Right kidney (tissue), 1 donor: ENCODE measurements at regions not wholly inside any gene's neighbourhood (a gene's known extent, or its start where the extent isn't known, plus 50 kb on each side); places are given as distances from the start of the nearest gene placed in this dataset.

Experiments
- DNase-seq: peaks from one replicate; pipeline ENCODE4 v3.0.0-alpha.2; 2016

DNA sequence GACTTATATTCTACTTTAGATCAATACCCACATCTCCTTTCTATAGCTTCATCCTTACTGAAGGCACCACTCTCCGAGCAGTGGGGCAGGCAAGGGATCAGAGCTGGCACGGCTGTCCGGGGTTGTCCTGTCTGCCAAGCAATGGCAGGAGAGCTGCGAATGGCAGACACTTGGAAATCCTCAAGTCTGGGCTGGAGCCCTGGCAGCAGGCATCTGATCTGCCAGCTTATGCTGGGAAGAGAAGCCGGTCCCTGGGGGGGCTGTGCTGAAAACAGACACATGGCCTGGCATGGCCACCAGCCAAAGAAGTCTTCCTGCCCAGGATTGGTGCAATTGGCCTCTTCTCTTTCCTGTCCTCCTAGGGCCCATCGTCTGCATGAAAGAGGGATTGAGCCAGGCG, 280.2 kb upstream of the PWP1 start:
- no peak for DNase-seq

DNA sequence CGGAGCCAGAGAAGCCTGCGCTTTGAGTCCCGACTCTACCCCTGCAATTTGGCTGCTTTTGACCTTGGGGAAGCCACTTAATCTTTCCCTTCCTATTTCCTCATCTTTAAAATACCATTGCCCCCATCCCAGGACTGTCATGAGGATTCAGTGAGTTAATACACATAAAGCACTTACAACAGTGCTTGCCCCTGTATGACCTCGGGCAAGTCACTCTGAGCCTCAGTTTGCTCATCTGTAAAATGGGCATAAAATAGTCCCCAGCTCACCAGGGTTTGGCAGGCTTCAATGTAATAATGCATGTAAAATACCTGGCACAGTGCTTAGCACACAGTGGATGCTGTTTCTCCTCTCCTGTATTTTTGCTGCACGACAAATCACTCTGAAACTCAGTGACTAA, 278.7 kb upstream of the PWP1 start:
- no peak for DNase-seq

DNA sequence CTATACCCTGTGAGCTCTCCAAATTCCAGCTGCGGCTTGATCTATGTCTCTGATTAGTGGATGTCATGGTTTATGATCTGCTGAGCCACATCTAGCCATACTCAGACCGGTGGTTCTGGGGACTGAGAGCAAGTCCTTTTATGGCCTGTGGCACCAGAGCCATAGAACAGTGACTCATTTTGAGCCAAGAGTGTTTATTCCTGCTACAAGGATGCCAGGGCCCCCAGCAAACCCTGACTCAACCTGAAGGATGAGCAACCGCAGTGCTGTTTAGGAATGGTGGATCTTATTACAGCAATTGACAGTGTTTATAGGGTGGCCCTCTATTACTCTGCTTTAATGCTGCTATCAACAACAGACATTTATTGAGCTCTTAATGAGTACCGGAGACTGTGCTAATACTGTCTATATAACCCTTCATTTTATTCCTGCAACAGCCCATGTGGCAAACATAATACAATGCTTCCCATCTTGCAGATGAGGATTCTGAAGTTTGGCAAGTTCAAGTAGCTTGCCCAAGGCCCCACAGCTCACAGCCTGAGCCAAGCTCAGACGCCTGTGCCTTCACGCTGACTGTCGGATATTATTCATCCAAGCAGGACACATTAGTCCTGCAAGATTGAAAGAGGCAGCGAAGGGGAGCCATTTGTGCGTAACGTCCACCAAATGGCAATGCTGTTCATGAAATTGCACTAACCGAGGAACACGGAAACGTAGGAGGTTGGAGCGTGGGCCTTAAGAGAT, 273.6 kb upstream of the PWP1 start:
- DNase-seq = no peak

DNA sequence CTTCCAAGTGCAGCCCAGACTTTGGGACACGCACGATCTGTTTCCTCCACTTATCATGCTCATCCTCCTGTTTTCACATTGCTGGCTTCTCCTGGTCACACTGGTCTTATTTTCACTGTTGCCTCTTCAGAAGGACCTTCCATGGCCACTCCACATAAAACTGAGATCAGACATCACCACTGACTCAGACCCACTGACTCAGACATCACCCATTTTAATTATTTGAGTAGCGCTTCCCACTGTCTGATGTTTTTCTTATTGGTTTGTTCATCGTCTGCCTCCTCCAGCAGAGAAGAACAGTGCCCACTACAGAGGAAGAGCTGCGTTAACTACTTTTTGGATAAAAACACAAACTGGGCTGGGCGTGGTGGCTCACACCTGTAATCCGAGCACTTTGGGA, 270.5 kb upstream of the PWP1 start:
- no peak for DNase-seq

DNA sequence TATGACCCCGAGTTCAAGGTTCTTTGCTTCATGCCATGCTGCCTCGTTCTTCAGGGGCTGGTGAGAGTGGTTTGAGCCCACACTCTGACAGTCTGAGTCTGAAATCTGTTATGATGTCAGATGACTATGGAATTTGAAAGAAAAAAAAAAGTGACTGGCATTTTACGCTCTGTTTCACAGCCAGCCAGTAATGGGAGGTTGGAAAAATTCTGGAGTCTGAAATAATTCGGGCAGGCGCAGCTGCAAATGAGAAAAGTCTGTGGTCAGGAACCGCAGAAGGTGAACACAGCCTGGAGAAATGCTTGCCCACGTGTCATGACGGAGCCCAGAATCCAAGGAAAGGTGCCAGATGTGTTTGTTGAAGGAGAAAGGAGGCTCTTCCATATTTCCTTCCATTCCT, 269.8 kb upstream of the PWP1 start:
- DNase-seq = no peak

DNA sequence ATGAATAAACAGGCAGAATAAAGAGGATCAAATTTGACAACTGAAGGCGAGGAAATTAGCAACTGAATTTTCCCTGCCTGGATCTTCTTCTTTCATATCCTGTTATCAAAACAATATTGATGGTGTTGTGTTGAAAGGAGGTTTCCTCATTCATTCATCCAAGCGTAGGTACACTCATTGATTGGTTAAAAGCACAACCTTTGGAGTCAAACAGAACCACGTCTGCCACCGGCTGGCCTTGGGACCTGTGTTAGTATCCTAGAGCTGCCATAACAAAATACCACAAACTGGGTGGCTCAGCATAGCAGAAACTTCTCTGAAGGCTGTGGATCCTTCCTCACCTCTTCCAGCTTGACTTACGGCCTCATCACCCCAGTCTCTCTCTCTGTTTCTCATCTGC, 268.6 kb upstream of the PWP1 start:
- DNase-seq = no peak

DNA sequence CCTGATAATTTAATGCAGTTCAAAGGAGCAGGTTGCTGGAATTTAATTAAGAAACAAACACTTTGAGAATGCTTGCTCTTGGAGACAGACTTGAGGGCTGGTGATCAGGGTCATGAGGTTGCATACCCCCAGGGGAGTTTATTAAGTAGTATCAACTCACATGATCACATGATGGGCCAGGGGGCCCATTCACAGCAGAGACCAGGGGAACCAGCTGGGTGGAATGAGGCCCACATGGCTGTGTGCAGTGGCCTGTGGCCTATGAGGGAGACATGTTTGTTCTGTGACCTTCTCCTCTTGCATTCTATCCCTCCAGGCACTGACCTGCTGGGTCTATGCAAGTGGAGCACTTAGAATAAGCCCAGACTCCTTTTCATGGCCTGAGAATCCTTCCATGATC, 266.6 kb upstream of the PWP1 start:
- DNase-seq = no peak

DNA sequence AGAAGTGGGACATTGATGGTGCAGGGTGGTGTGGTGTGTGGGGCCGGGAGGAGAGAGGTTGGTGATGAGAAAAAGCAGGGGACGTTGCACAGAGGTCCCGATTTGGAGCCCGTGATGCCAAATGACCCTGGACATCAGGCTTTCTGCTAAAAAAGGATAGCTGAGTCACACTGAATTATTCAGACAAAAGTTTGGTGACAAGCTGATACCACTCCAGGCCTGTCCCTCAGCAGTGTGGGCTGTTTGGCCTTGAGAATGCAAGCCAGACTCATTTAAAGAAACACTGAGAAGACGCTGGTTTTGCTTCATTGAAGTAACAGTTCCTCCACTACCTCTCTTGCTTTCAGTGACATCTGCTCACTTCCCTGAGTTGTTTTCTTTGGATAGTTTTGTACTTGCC, 262.1 kb upstream of the PWP1 start:
- DNase-seq = no peak

DNA sequence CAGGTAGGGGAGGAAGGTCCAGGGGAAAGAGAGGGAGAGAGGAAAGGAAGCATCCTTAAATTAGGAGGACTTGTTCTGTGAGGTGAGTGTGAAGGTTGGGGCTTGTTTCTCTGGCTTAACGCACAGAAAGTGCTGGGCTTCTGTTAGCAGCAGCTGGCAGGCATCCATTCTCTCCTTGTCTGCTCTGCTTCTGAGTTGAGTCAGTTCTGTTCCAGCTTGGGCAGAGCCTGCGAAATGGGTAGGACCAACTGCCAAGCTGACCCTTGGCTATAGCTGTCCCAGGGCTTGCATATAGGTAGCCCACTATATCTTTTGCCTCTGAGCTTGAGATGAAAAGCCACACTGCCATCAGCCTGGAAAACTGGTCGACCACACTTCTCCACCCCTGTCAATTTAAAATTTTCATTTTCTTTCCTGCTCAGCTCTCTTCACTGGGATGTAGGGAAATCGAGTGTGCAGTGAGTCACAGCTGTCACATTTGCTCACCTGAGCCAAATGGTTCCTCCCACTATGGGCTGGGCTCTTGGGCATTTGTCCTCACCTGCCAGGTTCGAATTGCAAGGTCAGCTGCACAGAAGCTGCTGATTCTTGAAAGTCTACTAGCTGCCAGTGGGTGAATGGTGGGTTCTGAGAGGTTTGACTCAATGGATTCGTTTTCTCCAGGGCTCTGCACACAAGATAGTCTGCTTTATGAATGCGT, 256.4 kb upstream of the PWP1 start:
- DNase-seq = no peak

DNA sequence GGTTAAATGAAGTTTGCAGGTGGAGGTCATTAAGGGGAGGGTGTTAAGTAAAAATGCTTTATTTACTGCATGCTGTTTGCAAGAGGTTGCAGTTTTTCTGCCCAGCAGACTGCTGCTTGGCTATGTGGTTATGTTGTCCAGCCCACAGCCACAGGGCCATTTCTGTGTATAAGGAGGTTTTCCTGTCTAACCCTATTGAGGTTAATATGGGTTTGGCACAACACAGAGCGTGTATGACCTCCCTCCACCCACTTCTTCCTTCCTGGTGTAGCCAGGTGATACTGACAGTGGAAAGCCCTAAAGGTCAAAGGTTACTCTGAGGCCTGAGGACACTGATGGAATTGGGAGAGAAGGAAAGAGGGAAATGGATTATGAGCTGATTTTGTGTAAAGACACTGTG, 253.7 kb upstream of the PWP1 start:
- DNase-seq = no peak

DNA sequence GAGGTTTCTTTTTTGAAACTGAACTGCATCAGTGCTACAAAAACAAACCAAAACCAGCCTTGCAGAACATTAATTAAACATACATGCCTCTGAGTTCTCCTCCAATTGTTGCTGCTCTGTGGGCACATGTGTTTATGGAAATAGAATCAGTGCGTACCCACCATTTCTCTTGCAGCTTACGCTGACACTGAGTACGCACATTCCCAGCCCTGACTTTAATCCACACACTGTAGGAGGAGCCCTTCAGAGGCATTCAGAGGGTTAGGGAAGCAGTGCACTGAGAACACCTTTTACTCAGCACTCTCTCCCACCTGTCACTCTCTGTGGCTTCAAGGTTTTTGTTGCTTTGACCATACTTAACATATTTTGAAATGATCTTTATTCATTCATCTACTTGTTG, 250.5 kb upstream of the PWP1 start:
- DNase-seq = peak; percentile 29

DNA sequence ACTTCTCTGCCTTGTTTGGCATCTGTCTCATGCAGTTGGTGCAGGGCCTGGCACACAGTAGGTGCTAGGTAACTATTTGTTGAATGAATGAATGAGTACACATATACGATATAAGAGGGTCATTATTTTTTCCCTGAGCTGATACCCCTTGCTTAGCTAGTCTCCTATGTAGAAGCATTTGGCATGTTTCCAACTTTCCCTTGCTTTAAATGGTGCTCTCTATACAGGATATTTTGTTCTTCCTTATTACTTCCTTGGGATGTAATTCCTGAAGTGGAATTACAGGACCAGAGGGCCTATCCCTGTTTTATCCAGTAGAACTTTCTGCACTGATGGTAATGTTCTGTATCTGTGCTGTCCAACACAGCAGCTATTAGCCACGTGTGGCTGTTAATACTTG, 250.1 kb upstream of the PWP1 start:
- no peak for DNase-seq

DNA sequence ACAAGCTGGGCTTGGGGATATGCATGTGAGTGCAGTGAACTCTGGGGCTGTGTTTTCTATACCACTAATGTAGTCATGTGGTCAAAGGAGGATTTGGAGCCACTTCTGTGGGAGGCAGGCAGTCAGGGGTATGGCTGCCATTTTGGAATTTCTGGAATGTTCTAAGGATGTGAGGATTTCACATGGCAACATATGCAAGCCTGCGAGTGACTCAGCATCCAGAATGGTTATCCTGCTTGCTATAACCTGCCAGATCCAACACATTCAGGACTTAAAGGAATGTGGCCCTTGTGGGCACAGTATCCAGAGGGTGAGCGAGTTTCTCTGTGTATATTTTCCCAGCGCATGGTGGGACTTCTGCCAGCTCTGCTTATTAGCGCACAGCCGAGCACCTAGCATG, 249.2 kb upstream of the PWP1 start:
- DNase-seq = no peak

DNA sequence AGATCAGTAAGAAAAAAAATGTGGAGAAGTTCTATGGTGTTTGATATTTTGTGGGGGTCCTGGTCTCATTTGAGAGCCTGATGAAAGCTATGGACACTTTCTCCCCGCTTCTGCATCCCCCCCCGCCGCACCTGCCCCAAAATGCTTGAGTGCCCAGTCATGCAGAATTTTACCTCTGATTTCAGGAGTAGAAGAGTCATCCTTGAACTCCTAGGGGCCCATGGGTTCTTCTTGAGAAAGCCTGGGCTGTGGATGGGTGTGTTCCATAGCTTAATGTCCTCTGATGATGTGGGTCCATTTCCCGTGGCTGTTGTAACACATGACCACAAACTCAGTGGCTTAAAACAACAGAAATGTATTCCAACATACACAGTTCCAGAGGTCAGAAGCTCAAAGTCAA, 248.8 kb upstream of the PWP1 start:
- no peak for DNase-seq

DNA sequence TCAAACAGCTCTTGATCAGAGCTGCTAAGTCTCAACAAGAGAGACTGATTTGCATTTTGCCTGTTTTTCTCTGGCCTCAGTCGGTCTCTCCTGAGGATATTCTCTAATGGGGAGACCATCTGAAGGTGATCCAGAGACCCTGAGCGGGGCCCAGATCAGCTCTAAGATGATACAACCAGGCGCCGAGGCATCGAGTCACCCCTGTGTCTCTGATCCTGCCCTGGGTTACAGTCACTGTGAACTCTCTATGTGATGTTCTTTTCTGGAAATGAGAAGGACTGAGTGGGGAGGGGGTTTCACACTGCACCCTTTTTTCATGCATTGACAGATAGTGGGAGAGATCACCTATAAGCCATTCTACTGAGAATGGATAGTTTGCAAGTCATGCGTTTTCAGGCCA, 247.6 kb upstream of the PWP1 start:
- no peak for DNase-seq

DNA sequence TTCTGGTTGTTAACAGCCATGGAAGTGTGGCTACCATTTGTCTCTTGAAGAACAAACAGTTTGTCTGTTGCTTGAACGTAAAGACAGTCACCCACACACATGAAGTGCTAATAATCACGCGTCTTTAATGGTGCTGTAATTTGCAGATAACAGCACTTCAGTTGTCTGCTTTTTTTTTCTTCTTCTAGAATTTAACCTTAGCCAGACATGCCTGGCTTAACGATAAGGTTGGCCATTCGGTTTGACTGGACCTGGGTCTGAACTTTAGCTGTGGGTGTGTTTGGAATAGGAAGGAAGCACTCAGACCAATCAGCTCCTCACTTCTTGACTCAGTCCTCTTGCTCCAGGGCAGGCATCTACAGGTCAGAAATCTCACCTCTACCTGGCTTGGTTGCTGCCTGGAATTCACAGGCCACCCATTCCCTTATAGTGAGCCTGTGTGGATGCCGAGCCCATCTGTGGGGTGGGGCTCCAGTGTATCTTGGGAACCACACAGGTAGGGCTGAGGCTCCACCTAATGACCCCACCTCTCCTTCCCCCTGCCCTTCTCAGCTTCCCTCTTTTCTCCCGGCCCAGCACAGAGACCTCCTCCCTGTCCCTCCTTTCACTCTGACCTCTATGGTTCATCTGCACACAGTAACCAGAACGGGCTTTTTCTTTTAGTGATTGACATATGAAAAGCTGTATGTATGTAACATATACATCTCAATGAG, 246.4 kb upstream of the PWP1 start:
- DNase-seq = no peak

DNA sequence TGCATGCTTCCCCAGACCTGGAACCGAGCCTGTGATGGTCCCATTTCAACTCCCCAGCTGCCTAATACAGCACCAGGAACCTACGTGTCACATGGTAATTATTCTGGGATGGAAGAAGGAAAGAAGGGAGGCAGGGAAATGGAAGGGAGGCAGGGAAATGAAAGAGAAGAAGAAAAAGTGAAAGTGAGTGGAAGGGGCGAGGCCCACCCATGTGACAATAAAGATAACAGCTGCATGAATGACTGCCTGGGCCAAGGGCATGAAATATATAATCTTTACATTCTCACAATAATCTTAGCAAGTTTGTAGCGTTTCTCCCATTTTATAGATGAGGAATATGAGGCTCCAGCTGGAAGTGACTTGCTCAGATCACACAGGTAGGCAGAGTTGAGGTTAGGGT, 245.0 kb upstream of the PWP1 start:
- no peak for DNase-seq

DNA sequence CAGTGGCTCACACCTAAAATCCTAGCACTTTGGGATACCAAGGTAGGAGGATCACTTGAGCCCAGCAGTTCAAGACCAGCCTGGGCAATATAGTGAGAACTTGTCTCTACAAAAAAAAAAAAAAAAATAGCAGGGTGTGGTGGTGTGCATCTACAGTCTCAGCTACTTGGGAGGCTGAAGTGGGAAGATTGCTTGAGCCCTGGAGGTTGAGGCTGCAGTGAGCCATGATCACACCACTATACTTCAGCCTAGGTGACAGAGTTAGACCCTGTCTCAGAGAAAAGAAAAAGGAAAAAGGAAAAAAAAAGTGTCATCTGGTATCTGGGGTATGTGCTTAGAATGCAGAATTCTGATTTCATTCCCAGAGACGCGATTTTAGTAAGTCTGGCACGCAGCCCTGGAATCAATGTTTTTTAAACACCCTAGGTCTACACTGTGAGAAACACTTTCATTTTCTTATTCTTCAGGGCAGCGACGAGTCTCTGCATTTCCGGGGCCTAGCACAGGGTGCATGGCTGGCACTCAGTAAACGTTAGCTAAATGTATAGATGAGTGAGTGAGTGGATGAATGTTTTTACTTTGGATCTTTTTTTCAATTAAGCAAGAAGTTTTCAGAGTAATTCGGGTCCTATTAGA, 243.8 kb upstream of the PWP1 start:
- DNase-seq = no peak

DNA sequence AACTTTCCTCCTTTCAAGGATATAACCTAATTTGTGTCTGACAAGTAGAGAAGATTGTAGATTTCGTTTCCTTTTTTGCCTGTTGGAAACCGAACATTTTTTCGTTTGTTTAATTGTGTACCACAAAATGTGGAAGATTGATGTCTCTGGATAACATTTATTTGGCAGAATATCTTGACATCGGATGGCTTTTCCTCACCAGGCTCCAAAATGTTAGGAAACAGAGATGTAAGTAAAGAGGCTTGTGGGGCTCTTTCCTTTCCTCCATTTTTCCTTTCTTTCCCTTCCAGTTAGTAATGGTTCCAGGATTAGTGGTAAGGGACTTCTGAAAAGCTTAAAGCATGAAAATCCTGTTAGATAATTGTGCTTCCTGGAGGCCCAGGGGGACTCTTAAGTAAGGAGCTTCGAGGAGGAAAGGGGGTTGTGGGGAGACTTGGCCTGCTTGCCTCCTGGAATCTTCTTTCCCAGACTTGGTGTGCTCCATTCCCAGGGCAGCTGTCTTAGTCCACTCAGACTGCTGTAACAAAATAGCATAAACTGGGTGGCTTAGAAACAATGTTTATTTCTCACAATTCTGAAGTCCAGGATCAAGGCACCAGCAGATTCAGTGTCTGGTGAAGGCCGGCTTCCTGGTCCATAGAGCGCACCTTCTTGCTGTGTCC, 243.1 kb upstream of the PWP1 start:
- no peak for DNase-seq

DNA sequence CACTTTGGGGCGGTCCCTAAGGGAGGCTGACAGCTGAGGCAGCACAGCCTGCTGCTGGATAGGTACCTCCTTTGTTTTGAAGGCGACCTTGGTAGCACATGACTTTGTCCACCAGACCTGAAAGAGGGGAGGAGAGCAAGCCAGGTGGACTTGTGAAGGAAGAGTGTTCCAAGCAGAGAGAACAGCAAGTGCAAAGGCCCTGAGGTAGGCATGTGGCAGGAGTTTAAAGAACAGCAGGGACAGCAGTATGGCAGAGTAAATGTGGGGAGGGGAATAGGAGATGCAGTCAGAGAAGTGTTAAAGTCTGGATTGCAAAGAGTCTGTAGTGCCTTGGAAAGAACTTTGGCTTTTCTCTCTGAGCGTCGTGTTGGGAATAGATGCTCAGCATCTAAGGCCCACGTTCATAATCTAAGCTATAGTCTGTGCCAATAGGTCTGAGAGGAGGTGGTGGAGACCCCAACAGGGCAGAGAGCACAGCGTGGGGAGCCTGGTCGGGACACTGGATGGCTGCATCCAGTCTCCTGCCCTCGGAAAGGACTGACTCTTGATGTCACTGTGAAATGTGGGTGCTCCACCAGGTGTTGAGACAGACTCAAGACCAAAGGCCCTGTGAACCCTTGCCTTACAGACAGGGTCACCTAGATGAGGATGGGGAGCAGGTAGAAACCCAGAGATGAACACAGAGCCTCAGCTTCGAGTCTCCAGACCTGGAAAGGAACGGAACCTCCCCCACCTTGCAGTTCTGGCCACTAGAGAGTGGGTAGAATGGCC, 242.1 kb upstream of the PWP1 start:
- DNase-seq = no peak

DNA sequence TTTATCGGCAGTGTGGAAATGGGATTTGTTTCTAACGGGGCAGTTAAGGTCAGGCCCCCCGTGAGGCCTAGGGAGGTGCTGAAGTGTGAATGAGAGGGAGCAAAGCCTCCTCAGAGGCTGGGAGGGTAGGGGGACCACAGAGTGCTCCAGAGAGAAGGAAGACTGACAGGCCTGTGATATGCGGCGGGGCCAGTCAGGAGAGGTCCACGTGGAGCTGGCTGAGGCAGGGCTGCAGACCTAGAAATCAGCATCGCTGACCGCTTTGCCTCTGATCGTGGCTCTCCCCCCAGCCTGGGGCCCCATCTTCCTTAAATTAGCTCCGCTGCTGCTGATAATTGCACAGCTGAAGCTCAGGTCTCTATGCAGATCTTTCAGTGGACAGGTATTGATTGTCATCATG, 240.8 kb upstream of the PWP1 start:
- DNase-seq = no peak

DNA sequence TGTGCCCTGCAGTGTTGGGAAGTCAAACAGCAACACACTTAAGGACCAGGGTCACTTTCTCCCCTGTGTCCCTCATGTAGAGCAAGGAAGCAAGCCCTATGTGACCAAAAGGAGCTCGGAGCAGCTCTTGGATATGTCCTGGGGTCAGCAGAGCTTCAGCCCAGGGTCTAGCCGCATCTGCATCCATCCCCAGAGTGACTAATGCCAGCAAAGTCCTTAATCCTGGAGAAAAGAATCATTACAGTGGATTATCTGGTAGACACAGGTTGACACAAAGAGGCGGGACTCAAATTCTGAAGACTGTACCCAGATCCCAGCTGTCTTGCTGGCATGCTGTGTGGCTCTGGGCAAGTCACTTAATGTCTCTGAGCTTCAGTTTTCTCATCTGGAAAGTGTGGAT, 239.1 kb upstream of the PWP1 start:
- no peak for DNase-seq
